NCI-H510A treated with DMSO at 0.1 percent for 48 hours (cell line): ENCODE measurements at regions not wholly inside any gene's neighbourhood (a gene's known extent, or its start where the extent isn't known, plus 50 kb on each side); places are given as distances from the start of the nearest gene placed in this dataset.

ENCODE experiments used
- DNase-seq: peaks from one replicate; lab custom pipeline; 2025; lab: John Stamatoyannopoulos, UW

GRCh38 chr13:33372251-33372919 is 86.8 kb upstream of the STARD13 start:
- no peak for DNase-seq

DNA sequence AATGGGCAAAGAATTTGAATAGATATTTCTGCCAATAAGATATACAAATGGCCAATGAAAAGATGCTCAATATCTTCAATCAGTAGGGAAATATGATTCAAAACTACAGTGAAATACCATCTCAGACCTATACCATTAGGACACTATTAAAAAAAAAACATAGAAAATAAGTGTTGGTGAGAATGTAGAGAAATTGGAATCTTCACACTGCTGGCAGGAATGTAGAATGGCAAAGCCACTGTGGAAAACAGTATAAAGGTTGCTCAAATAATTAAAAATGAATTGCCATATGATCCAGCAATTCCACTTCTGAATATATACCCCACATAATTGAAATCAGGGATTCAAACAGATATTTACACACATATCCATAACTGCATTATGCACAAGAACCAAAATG is 88.1 kb upstream of the STARD13 start:
- no peak for DNase-seq

DNA sequence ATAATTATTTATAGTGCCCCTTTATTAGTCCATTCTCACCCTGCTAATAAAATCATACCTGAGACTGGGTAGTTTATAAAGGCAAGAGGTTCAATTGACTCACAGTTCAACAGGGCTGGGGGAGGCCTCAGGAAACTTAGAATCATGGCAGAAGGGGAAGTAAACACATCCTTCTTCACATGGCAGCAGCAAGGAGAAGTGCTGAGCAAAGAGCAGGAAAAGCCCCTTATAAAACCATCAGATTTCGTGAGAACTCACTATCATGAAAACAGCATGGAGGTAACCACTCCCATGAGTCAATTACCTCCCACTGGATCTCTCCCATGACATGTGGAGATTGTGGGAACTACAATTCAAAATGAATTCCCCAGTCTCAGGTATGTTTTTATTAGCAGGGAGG is 89.9 kb upstream of the STARD13 start:
- DNase-seq = no peak

DNA sequence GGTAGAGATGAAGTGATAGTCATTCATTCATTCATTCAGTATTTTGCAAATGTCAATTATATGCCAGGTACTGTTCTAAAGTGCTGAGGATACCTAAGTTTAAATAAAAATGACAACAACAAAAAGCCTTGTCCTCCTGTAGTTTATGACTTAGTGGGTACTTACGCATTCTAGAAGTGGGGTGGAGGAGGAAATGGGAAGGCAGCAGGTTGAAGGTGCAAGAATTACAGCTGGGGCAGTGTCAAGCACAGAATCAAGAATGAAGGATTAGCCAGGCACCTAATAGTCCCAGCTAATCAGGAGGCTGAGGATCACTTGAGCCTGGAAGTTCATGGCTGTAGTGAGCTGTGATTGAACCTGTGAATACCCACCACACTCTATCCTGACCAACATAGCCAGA is 90.7 kb upstream of the STARD13 start:
- no peak for DNase-seq

DNA sequence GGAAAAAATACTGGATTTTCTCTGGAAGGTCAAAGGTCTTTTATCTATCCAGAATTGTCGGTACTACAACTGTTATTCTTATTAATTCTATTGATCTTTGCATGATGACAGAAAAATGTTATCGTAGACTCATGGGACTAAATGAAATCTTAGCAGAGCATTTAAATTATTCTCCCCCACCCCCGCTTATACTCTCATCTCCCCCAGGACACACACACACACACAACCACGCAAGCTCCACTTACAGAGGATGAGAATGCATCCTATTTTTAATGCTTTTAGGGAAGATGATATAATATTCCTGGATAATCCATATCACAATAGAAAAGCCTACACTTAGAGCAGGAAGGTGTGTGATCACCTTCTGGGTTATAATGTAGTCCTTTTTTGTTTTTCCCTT is 91.9 kb upstream of the STARD13 start:
- no peak for DNase-seq

DNA sequence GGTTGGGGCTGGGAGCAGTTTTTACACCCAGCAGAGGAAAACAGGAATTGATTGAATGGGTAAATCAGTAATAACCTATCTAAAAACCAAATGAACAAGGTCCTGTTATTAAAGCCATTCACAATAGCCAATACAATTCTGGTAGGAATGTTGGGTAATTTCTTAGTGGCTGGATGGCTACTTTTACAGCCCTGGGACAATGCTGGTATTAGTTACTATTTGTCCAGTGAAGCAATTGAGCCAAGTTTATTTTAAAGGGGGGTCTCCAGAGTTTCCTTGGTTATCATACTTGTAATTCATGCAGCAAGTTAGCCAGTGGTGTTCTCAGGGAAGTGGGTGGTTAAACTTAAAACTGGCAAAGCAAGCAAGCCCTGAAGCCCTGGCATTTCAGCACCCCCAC is 92.3 kb upstream of the STARD13 start:
- no peak for DNase-seq

GRCh38 chr13:33379608-33380007 is 94.1 kb upstream of the STARD13 start:
- DNase-seq = no peak

DNA sequence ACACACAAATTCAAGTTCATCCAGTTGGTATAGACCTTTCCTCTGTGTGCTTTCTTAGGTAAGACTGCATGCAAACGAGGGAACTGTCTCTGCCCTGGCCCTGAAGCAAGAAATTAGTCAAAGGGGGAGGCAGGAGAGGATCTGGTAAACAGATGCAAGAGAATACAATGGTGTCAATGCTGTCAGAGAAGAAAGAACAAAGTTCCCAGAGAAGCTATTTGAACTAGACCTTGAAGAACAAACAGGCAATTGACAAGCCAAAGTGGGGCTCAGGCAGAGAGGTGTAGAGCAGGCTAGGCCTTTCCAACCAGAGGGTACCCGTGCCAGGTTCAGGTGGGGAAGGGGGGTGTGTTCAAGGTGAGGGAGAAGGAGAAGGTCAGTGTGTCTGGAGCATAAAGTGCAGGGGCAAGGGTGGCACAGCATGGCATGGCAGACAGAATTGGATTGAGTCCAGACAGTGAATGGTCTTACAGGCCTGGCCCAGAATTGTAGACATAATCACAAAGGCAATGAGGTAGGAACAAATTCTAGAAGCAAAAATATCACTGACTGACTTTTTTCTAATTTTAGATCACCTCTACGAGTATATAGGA is 95.0 kb upstream of the STARD13 start:
- no peak for DNase-seq

GRCh38 chr13:33381180-33381579 is 95.6 kb upstream of the STARD13 start:
- no peak for DNase-seq

- no peak for DNase-seq
These were observed 96.4 kb upstream of the STARD13 start for GRCh38 chr13:33381906-33382305.

DNA sequence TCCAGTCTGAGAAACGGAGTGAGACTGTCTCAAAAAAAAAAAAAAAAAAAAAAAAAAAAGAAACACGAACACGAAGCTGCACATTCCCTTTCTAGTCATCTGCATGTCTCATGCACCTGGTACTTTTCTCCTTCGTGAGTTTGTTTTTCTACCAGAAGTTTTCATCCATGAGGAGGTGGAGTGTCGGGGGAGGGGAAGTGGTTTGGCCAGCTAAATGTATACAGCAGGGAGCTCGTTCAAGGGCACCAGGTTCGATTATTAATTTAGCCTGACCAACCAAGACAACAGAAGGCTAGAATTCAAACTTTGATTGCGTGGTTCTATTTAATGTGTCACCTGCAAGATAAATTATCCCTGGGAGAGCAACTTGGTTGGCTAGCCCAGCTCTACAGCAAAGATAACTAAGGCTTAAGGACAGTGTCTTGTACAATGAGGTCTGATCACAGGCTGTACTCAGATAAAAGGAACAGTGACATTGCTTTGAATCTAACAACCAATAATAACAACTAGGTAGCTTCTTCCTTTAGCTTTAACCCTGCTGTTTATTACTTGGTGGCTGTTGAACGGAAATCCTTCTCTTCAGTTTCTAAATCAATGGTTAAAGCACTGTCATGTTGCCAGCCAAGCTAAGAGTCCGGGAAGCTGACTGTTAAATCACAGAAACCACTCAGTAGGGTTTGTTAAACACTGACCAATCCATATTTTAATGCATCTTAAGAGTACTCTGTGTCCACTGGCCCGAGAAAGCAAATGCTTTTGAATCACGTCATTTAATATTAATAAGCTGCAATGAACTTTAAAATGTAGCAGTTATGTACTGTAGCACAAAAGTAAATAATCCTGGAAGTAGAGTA is 98.4 kb upstream of the STARD13 start:
- DNase-seq = peak; percentile 49

DNA sequence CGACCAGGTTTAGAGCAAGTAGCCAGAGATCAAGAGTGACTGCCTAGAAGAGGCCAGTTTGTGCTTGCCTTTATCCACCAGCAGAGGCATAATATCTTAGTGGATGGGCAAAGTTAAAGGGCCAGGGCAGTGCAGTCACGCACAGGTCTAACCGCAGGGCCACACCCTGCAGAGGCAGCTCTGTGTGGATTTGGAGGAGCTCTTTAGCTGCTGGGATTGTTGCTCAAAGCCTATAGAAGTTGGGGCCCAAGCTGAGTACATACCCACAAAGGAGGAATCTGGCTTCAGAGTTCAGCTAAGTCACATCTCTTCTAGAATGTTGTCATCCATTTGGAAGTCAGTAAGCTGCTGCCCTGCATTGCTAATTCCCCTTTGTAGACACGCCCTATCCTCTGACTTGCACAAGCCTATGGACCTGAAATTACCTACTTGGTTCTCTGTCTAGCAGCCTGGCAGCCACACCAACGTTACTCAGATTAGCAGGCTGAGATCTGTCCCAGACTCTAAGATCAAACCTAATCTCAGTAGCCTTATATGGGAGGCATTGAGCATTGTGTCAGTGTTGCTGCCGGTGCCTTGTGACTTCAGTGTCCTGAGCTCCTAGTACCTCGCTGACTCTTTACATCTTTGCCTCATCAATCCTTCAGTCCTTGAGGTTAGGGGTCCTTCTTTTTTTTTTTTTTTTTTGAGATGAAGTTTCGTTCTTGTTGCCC is 102.9 kb upstream of the STARD13 start:
- no peak for DNase-seq

GRCh38 chr13:33392794-33393405 is 107.3 kb upstream of the STARD13 start:
- DNase-seq = no peak

DNA sequence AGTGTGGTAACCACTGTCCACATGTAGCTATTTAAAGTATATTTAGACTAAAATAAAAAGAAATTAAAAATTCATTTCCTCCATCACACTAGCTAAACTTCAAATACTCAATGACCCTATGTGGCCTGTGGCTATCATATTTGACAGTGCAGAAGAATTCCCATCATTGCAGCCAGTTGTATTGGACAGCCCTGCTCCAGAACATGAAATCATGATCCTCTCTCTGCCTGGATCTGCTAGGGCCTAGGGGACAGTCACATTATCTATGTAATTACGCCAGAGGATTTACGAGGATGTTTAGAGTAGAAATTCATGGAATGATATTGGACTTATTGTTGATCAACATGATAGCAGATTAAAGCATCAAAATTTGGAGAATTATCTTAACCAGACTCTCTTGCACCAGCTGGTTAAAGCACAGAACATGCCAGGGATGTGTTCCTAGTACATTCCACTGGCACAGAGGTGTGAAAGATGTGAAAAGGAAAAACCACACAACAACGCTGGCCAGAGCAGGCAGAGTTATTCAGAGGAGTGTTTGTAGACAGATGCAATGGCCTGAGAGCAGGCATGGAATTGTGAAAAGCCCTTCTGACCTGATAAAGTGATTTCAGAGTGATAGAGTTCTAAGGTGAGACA is 108.9 kb upstream of the STARD13 start:
- no peak for DNase-seq

DNA sequence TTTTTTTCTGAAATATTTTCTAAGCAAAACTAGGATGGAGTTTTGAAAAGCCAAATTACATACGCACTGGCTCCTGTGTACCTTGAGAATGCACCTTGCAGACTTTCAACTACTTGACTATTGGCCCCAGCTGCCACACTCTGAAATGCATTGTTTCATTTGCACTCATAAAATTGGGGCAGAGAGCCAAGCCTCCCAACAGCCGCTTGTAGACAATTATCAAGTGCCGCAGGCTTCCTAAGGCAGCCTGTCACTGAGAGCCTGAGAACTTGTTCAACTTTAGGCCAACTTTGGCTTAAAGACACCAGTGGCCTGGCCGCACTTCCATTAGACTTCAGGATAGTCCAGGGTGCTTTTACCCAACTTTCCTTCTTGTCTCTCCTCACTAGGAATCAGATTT is 115.7 kb upstream of the STARD13 start:
- peak; percentile 3 for DNase-seq

- DNase-seq = no peak
These were observed 117.4 kb upstream of the STARD13 start for GRCh38 chr13:33402975-33403374.

DNA sequence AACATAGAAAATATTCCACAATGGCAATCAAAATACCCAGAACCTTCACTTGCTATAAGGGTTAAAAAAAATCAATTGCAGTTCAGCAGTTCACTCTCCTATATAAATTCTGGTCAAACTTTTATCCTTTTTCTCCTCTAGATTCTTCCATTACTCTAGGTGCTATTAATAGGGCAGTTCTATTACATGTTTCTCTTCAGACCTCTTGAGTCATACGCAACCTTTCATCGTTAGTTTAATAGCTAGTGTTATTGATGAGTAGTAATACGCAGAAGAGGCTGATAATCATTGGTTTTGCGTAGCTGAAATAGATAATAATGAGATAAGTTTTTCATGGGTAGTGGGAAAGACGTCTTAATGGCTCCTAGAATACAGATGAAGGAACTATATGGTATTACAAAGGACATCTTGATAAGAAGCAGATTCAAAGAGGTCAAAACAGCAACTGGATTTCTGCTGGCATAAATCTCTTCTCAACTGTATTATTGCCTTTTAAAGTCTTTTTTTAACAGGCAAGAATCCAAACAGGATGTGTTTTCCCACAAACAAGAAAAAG is 118.3 kb upstream of the STARD13 start:
- no peak for DNase-seq

GRCh38 chr13:33405371-33405770 is 119.8 kb upstream of the STARD13 start:
- no peak for DNase-seq

GRCh38 chr13:33409673-33410510 is 124.3 kb upstream of the STARD13 start:
- DNase-seq = no peak

DNA sequence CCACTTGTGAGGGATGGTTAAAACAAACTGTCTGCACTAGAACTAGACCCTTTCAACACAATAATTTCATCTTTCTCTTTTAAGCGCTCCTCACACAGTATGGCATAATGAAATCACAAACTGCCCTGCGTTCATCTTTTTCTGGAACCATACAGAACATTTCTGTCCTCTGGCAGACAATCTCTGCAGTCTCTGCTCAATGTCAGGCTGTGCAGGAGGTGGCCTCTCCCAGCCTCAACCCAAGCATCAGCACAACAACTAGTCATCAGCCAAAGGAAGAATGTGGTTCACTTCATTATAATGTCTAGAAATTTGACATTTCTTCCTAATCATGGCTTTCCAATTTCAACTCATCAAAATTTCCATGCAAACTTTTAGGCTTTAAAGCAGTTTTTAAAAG is 125.1 kb upstream of the STARD13 start:
- no peak for DNase-seq
